Fibroblast of lung (primary cell): ENCODE measurements at regions not wholly inside any gene's neighbourhood (a gene's known extent, or its start where the extent isn't known, plus 50 kb on each side); places are given as distances from the start of the nearest gene placed in this dataset.

Experiments used
- DNase-seq, 2 donors: peaks; one replicate each; pipeline versions ENCODE4 v3.0.0 to v3.0.0-alpha.2; 2010; ENCODE audit warnings: low read depth in 2 of 2
- H2AFZ ChIP-seq: 2 replicates; pipeline ENCODE4 v1.5.1; 2012; ENCODE audit warnings: low read length, control low read depth, inconsistent platforms
- H3K27ac ChIP-seq: 2 replicates; pipeline ENCODE4 v1.5.1; 2011; ENCODE audit warnings: low read length, control low read depth; ENCODE audit not compliant: insufficient read depth
- H3K27me3 ChIP-seq: 2 replicates; pipeline ENCODE4 v1.5.1; 2011; ENCODE audit warnings: mild to moderate bottlenecking, low read length; ENCODE audit not compliant: control insufficient read depth, insufficient read depth
- H3K36me3 ChIP-seq: 2 replicates; pipeline ENCODE4 v1.5.1; 2011; ENCODE audit warnings: low read length; ENCODE audit not compliant: control insufficient read depth, insufficient read depth
- H3K4me1 ChIP-seq: 2 replicates; pipeline ENCODE4 v1.5.1; 2011; ENCODE audit warnings: low read length; ENCODE audit not compliant: control insufficient read depth, insufficient read depth; ENCODE audit errors: extremely low read depth
- H3K4me2 ChIP-seq: 2 replicates; pipeline ENCODE4 v1.5.1; 2011; ENCODE audit warnings: low read length, control low read depth; ENCODE audit not compliant: insufficient read depth; ENCODE audit errors: extremely low read depth
- H3K4me3 ChIP-seq, 4 experiments: fragments of 200-600 bp in 1 of 4; sonication (generic) in 1 of 4; replicated peaks in 1 of 4; 2 replicates each; pipeline ENCODE4 v1.5.1; 2011 to 2016; ENCODE audit warnings: low read length in 4 of 4, low read depth in 3 of 4, mild to moderate bottlenecking in 3 of 4, control low read depth in 2 of 4, inconsistent platforms in 1 of 4, mixed read lengths in 1 of 4; ENCODE audit not compliant: insufficient read depth in 1 of 4; ENCODE audit errors: control extremely low read depth in 1 of 4
- H3K79me2 ChIP-seq: 2 replicates; pipeline ENCODE4 v1.5.1; 2012; ENCODE audit warnings: mild to moderate bottlenecking, low read length, inconsistent platforms; ENCODE audit not compliant: control insufficient read depth, insufficient read depth
- H3K9ac ChIP-seq: 2 replicates; pipeline ENCODE4 v1.5.1; 2011; ENCODE audit warnings: mild to moderate bottlenecking, low read length, control low read depth; ENCODE audit not compliant: insufficient read depth
- H3K9me3 ChIP-seq: 2 replicates; pipeline ENCODE4 v1.5.1; 2012; ENCODE audit warnings: low read depth, low read length; ENCODE audit not compliant: control insufficient read depth, insufficient read depth
- H4K20me1 ChIP-seq: 2 replicates; pipeline ENCODE4 v1.5.1; 2011; ENCODE audit warnings: low read length; ENCODE audit not compliant: control insufficient read depth, insufficient read depth; ENCODE audit errors: extremely low read depth
- CTCF ChIP-seq, 2 donors: IDR thresholded peaks in 1 of 2; conservative IDR thresholded peaks in 1 of 2; 1 replicate in 1 of 2; 2 replicates in 1 of 2; pipeline ENCODE4 v1.5.1; 2011 to 2012; ENCODE audit warnings: low read length in 2 of 2, control low read depth in 1 of 2, inconsistent platforms in 1 of 2, low read depth in 1 of 2, mild to moderate bottlenecking in 1 of 2
- EZH2 ChIP-seq: IDR thresholded peaks from 2 replicates; pipeline ENCODE4 v1.5.1; 2012; ENCODE audit warnings: low read length, control low read depth, mild to moderate bottlenecking; ENCODE audit errors: missing control alignments

- no peaks in the 10 kb centered on the region for H4K20me1 ChIP-seq
- no peaks in the 10 kb centered on the region for H3K27me3 ChIP-seq
- no peak overlapping the region for H3K9ac ChIP-seq
- H3K27ac ChIP-seq: no peak overlapping the region
- no peak for DNase-seq
- no peaks in the 10 kb centered on the region for H3K79me2 ChIP-seq
- H3K4me3 ChIP-seq: no peak overlapping the region
- TF ChIP-seq EZH2 (no peak), CTCF (conservative IDR thresholded peaks at IDR 0.05 in 1 of 2, IDR thresholded peaks at IDR 0.05 in 1 of 2; ENCODE audit: low read depth in 1 of 2, low read length in 2 of 2) (no peak)
- no peak overlapping the region for H2AFZ ChIP-seq
- H3K9me3 ChIP-seq: no peaks in the 10 kb centered on the region
- H3K4me1 ChIP-seq: no peaks in the 10 kb centered on the region
- no peaks in the 10 kb centered on the region for H3K36me3 ChIP-seq
- H3K4me2 ChIP-seq: no peak overlapping the region
Observed at GRCh38 chr14:48417715-48418500, 742.5 kb upstream of the MDGA2 start.

GRCh38 chr14:48401321-48401720, 725.9 kb upstream of the MDGA2 start:
- H3K4me3 ChIP-seq: no peak overlapping the region
- no peaks in the 10 kb centered on the region for H4K20me1 ChIP-seq
- no peaks in the 10 kb centered on the region for H3K36me3 ChIP-seq
- H2AFZ ChIP-seq: no peak overlapping the region
- no peak for DNase-seq
- H3K27ac ChIP-seq: no peak overlapping the region
- no peak overlapping the region for H3K4me2 ChIP-seq
- H3K79me2 ChIP-seq: no peaks in the 10 kb centered on the region
- no peaks in the 10 kb centered on the region for H3K9me3 ChIP-seq
- H3K4me1 ChIP-seq: no peaks in the 10 kb centered on the region
- no peak overlapping the region for H3K9ac ChIP-seq
- no peaks in the 10 kb centered on the region for H3K27me3 ChIP-seq
- TF ChIP-seq CTCF (conservative IDR thresholded peaks at IDR 0.05 in 1 of 2, IDR thresholded peaks at IDR 0.05 in 1 of 2; ENCODE audit: low read depth in 1 of 2, low read length in 2 of 2): no peak
- no peak for TF ChIP-seq EZH2

- no peak overlapping the region for H3K4me3 ChIP-seq
- no peaks in the 10 kb centered on the region for H3K9me3 ChIP-seq
- no peak overlapping the region for H3K4me2 ChIP-seq
- H3K27ac ChIP-seq: no peak overlapping the region
- H3K79me2 ChIP-seq: no peaks in the 10 kb centered on the region
- no peaks in the 10 kb centered on the region for H4K20me1 ChIP-seq
- H3K4me1 ChIP-seq: no peaks in the 10 kb centered on the region
- no peak overlapping the region for H3K9ac ChIP-seq
- H2AFZ ChIP-seq: no peak overlapping the region
- peak; percentile 31 to 33 for DNase-seq
- TF ChIP-seq CTCF (conservative IDR thresholded peaks at IDR 0.05 in 1 of 2, IDR thresholded peaks at IDR 0.05 in 1 of 2; ENCODE audit: low read depth in 1 of 2, low read length in 2 of 2) (peak; percentile 36 to 57), EZH2 (no peak)
- H3K27me3 ChIP-seq: no peaks in the 10 kb centered on the region
- H3K36me3 ChIP-seq: no peaks in the 10 kb centered on the region
Observed at GRCh38 chr14:48398675-48399282, 723.4 kb upstream of the MDGA2 start.
